ENCODE measurements at regions not wholly inside any gene's neighbourhood (a gene's known extent, or its start where the extent isn't known, plus 50 kb on each side); places are given as distances from the start of the nearest gene placed in this dataset.

DNA sequence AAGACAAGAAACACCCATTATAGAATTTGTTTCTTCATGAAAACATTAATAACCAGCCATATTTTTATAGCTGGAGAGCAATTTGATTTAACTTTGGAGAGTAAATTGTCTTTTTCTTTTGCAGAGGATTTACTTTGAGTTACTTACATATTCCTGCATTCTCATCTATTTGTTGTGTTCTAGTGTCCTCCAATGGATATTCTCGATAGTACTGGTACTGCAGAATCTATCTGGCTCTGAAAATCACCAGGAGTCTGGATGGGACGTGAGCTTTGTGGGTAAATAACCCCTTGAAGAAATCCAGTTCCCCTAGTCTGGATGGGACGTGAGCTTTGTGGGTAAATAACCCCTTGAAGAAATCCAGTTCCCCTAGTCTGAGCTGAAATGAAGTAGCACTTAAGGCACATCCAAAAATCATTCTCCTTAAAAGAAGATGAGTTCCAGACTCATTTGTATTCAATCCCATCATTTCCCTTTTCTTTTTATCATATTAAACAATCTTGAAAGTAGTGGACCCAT is 294.1 kb upstream of the UBE2E2 start:
- intact Hi-C loops (cut with micrococcal nuclease): no loop called here
- no peak overlapping the region for H3K4me2 ChIP-seq (ENCODE audit: insufficient read depth, low read length)
- H3K79me2 ChIP-seq (ENCODE audit: control insufficient read depth, insufficient read depth, low read length): no peaks in the 10 kb centered on the region
- H3K9ac ChIP-seq (replicated peaks; ENCODE audit: extremely low read depth, insufficient read depth, low read length): no peak overlapping the region
- POLR2A ChIA-PET: no interaction called here
- no peaks in the 10 kb centered on the region for H3K27me3 ChIP-seq (ENCODE audit: control insufficient read depth in 2 of 2, insufficient read depth in 2 of 2, low read length in 2 of 2)
- H3K4me3 ChIP-seq (replicated peaks in 1 of 3; ENCODE audit: insufficient read depth in 1 of 3, low read depth in 1 of 3, low read length in 3 of 3): no peak overlapping the region
- CTCF ChIA-PET: interaction anchor here (1.2 kb wide), 1 partner anchor 21 kb away, joined by 5 read pairs; no protein-coding TSS in a partner anchor
- H4K20me1 ChIP-seq (replicated peaks; ENCODE audit: control insufficient read depth, extremely low read depth, insufficient read depth, low read length): no peaks in the 10 kb centered on the region
- H3K36me3 ChIP-seq (ENCODE audit: control insufficient read depth in 2 of 2, extremely low read depth in 1 of 2, insufficient read depth in 2 of 2, low read length in 2 of 2): no peaks in the 10 kb centered on the region
- BruUV-seq (replicated peaks): no TSS peak
- H3K9me3 ChIP-seq (replicated peaks; ENCODE audit: control insufficient read depth, insufficient read depth, low read length): no peaks in the 10 kb centered on the region
- H3K4me1 ChIP-seq (ENCODE audit: control insufficient read depth, extremely low read depth, insufficient read depth, low read length): no peaks in the 10 kb centered on the region
- no peak for TF ChIP-seq MYC (IDR thresholded peaks at IDR 0.05; ENCODE audit: low read depth, low read length)
- TF ChIP-seq FOS (IDR thresholded peaks at IDR 0.05; ENCODE audit: borderline replicate concordance, insufficient read depth, low read length): no peak
- no peak for TF ChIP-seq POLR2AphosphoS5 (IDR thresholded peaks at IDR 0.05; ENCODE audit: insufficient read depth, low read depth, low read length)
- dilution Hi-C loops (cut with MboI; ENCODE audit: extremely low pct_ligation_motif_present, low sequenced_read_pairs): no loop called here
- no peak overlapping the region for H3K27ac ChIP-seq (ENCODE audit: insufficient read depth, low read depth, low read length)
- H2AFZ ChIP-seq (ENCODE audit: low read depth, low read length): no peak overlapping the region
- no peak for DNase-seq (ENCODE audit: low read depth, low spot score)
- FAIRE-seq: no peak
- no peaks in the 10 kb centered on the region for H3K9me1 ChIP-seq (replicated peaks; ENCODE audit: control insufficient read depth, extremely low read depth, insufficient read depth, low read length)

DNA sequence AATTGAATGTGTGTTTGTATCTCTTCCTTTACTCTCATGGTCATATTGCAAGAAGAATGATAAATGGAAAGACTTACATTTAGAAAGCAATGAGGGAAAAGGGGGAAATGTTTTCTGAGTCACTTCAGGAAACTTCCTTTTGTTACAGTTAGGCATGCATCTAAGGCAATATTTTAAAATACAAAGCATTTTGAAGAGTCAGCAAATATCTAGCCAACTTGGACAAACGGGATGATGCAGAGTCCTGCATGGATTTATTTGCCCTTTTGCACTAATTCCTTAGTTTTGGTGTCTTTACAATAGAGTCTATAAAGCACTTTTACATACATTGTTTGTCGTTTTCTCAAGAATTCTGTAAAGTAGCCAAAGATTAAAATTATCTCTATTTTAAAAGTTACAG is 286.2 kb upstream of the UBE2E2 start:
- Histone ChIP-seq H3K79me2 (ENCODE audit: control insufficient read depth, insufficient read depth, low read length) (no peaks in the 10 kb centered on the region), H3K9ac (replicated peaks; ENCODE audit: extremely low read depth, insufficient read depth, low read length) (no peak overlapping the region), H3K27ac (ENCODE audit: insufficient read depth, low read depth, low read length) (no peak overlapping the region), H3K4me1 (ENCODE audit: control insufficient read depth, extremely low read depth, insufficient read depth, low read length) (no peaks in the 10 kb centered on the region), H3K27me3 (ENCODE audit: control insufficient read depth in 2 of 2, insufficient read depth in 2 of 2, low read length in 2 of 2) (peaks cover 0 to 6% of the 10 kb centered on the region in 2 experiments), H3K9me1 (replicated peaks; ENCODE audit: control insufficient read depth, extremely low read depth, insufficient read depth, low read length) (no peaks in the 10 kb centered on the region), H3K9me3 (replicated peaks; ENCODE audit: control insufficient read depth, insufficient read depth, low read length) (no peaks in the 10 kb centered on the region), H2AFZ (ENCODE audit: low read depth, low read length) (no peak overlapping the region), H3K36me3 (ENCODE audit: control insufficient read depth in 2 of 2, extremely low read depth in 1 of 2, insufficient read depth in 2 of 2, low read length in 2 of 2) (no peaks in the 10 kb centered on the region), H3K4me3 (replicated peaks in 1 of 3; ENCODE audit: insufficient read depth in 1 of 3, low read depth in 1 of 3, low read length in 3 of 3) (no peak overlapping the region), H3K4me2 (ENCODE audit: insufficient read depth, low read length) (no peak overlapping the region), H4K20me1 (replicated peaks; ENCODE audit: control insufficient read depth, extremely low read depth, insufficient read depth, low read length) (no peaks in the 10 kb centered on the region)
- DNase-seq (ENCODE audit: low read depth, low spot score) (no peak), FAIRE-seq (no peak)
- POLR2A ChIA-PET: no interaction called here
- TF ChIP-seq GATA2 (IDR thresholded peaks at IDR 0.05; ENCODE audit: insufficient read depth, insufficient read length, low read depth, low read length) (no peak), EZH2 (IDR thresholded peaks at IDR 0.05; ENCODE audit: borderline replicate concordance, low read depth, low read length, severe bottlenecking) (no peak), FOS (IDR thresholded peaks at IDR 0.05; ENCODE audit: borderline replicate concordance, insufficient read depth, low read length) (no peak), MYC (IDR thresholded peaks at IDR 0.05; ENCODE audit: low read depth, low read length) (no peak), JUN (IDR thresholded peaks at IDR 0.05; ENCODE audit: borderline replicate concordance, insufficient read depth, insufficient read length, low read depth) (no peak), POLR2AphosphoS5 (IDR thresholded peaks at IDR 0.05; ENCODE audit: insufficient read depth, low read depth, low read length) (no peak), POLR2A (IDR thresholded peaks at IDR 0.05; ENCODE audit: low read depth, low read length) (no peak)
- TF ChIP-seq, protein P1, sequence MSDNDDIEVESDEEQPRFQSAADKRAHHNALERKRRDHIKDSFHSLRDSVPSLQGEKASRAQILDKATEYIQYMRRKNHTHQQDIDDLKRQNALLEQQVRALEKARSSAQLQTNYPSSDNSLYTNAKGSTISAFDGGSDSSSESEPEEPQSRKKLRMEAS (IDR thresholded peaks at IDR 0.05; ENCODE audit: insufficient read depth, insufficient read length): no peak
- TF ChIP-seq, protein P2, sequence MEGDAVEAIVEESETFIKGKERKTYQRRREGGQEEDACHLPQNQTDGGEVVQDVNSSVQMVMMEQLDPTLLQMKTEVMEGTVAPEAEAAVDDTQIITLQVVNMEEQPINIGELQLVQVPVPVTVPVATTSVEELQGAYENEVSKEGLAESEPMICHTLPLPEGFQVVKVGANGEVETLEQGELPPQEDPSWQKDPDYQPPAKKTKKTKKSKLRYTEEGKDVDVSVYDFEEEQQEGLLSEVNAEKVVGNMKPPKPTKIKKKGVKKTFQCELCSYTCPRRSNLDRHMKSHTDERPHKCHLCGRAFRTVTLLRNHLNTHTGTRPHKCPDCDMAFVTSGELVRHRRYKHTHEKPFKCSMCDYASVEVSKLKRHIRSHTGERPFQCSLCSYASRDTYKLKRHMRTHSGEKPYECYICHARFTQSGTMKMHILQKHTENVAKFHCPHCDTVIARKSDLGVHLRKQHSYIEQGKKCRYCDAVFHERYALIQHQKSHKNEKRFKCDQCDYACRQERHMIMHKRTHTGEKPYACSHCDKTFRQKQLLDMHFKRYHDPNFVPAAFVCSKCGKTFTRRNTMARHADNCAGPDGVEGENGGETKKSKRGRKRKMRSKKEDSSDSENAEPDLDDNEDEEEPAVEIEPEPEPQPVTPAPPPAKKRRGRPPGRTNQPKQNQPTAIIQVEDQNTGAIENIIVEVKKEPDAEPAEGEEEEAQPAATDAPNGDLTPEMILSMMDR (IDR thresholded peaks at IDR 0.05; ENCODE audit: extremely low read depth in 1 of 2, insufficient read depth in 1 of 2, low read depth in 1 of 2, low read length in 2 of 2): no peak
- CTCF ChIA-PET: interaction anchor here (1.3 to 1.6 kb wide), 4 partner anchors 12 to 44 kb away, joined by 3 to 6 read pairs (median 4); no protein-coding TSS in a partner anchor
- dilution Hi-C loops (cut with MboI; ENCODE audit: extremely low pct_ligation_motif_present, low sequenced_read_pairs) (no loop called here), intact Hi-C loops (cut with micrococcal nuclease) (no loop called here)
- no TSS peak for BruUV-seq (replicated peaks)

All from endothelial cell of umbilical vein (primary cell).